ENCODE measurements at regions not wholly inside any gene's neighbourhood (a gene's known extent, or its start where the extent isn't known, plus 50 kb on each side); places are given as distances from the start of the nearest gene placed in this dataset.

DNA sequence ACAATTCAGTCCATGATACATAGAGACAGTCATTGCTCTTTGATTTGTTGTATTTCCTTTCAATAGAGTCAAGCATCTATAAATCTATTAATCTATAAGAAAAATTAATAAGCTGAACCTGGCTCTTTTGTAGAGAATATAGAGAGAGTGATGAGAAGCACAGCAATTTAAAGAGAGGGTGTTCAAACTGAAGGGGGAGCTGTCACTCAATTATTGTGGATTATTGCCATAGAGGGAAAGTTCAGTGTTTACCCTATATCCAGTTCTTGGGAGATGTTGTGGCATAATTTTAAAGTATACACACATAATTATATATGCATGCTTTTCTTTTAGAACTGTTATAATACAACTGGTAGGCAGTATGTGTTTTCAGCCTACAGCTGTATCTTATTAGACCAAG lies 1469.0 kb upstream of the PABPC4L start:
- TF ChIP-seq, protein P1, sequence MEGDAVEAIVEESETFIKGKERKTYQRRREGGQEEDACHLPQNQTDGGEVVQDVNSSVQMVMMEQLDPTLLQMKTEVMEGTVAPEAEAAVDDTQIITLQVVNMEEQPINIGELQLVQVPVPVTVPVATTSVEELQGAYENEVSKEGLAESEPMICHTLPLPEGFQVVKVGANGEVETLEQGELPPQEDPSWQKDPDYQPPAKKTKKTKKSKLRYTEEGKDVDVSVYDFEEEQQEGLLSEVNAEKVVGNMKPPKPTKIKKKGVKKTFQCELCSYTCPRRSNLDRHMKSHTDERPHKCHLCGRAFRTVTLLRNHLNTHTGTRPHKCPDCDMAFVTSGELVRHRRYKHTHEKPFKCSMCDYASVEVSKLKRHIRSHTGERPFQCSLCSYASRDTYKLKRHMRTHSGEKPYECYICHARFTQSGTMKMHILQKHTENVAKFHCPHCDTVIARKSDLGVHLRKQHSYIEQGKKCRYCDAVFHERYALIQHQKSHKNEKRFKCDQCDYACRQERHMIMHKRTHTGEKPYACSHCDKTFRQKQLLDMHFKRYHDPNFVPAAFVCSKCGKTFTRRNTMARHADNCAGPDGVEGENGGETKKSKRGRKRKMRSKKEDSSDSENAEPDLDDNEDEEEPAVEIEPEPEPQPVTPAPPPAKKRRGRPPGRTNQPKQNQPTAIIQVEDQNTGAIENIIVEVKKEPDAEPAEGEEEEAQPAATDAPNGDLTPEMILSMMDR (IDR thresholded peaks at IDR 0.05), result no peak
- no peak for TF ChIP-seq POLR2A (IDR thresholded peaks at IDR 0.05)
